GM21390 (cell line): ENCODE measurements at regions not wholly inside any gene's neighbourhood (a gene's known extent, or its start where the extent isn't known, plus 50 kb on each side); places are given as distances from the start of the nearest gene placed in this dataset.

Experiments used
- ATAC-seq: cut with Tn5 transposase; IDR thresholded peaks from one replicate; pipeline ENCODE4 v1.9.1; 2021; ENCODE audit not compliant: unreplicated experiment

GRCh38 chr2:234438305-234438977 lies 58.4 kb downstream of the ARL4C start:
- ATAC-seq, result no peak

DNA sequence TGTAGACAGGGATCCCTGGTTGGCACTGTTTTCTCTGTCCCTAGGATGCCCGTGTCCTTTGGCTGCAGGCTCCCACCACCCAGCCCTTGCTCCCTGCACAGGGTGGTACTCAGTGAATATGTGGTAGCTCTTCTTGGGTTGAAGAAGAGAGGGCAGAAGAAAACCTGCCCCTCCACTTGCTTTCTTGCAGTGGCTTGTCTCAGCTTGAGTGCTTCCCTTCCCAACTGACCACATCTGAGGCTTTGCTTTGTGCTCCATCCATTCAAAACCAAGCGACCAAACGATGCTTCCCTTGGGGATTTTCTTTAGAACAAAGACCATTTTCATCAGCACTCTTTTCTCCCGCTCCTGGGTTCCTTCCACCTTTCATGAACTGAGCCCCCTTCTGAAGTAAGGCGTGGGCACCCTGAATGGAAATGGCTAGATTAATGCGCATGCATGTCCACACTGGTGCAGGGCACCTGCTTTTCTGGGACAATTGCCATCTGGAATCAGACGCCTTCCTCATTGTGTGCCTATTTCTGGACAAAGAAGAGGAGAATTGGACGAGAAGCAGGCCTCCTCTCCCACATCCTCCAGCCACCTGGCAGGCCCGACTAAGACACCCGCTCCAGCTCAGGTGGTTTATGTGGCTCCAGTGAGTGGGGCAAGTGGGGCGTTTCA lies 59.1 kb downstream of the ARL4C start:
- no peak for ATAC-seq

DNA sequence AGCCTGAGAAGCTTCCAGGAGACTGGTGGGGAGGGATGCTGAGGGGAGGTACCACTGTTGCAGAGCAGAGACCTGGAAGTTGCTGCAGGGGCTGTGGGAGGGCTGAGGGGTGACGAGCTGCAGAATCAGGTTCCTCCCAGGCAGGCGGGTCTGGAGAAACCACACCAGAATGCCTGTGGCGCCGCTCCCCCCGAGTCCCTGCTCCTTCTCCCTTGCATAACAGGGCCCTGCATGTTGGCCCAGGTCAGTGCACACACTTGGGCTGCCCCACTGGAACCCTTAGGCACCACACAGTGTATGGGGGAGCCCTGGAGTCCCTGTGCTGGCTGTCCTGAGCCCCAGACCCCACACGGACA lies 60.4 kb downstream of the ARL4C start:
- ATAC-seq, result no peak

GRCh38 chr2:234435836-234436481 lies 60.9 kb downstream of the ARL4C start:
- no peak for ATAC-seq

DNA sequence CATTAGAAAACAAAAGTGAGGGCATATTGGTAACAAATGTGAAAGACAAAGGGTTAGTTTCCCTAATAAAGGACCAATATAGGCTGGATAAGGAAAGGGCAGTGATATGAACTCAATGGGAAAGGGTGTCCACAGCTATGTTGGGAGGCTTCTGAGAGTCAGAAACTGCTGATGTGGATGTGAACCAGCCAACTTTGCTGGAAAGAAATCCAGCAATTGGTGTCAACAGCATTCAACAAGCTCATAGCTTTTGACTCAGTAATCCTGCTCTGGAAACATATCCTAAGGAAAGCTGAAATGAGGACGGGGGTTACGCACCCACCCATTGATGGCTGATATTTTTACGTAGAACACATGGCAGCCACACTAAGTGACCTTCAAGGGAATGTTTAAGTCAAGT lies 63.7 kb downstream of the ARL4C start:
- no peak for ATAC-seq

DNA sequence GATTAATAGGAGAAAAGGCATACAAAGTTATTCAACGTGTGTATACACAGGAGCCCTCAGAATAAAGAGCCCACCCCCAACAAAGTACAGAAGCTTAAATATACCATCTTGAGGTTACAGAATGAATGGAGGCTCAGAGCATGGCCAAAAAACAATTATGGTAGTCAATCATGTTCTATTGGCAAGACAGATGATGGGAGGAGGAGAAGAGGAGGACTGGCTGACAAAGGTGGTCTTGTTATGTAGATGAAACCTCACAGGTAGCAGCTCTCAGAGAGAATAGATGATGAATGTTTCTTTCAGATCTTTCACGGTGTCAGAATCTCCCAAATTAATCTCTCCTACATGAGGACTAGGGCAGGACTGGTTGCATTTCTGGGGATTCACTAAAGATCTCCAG lies 66.0 kb downstream of the ARL4C start:
- ATAC-seq, result no peak

- ATAC-seq, result no peak
Observed at GRCh38 chr2:234429265-234429664, 67.6 kb downstream of the ARL4C start.

GRCh38 chr2:234427081-234428061 lies 69.5 kb downstream of the ARL4C start:
- ATAC-seq, result peak; percentile 15

GRCh38 chr2:234426616-234427015 lies 70.3 kb downstream of the ARL4C start:
- peak; percentile 27 for ATAC-seq

GRCh38 chr2:234425639-234426603 lies 71.0 kb downstream of the ARL4C start:
- ATAC-seq, result peak; percentile 79

GRCh38 chr2:234423884-234424283 lies 73.0 kb downstream of the ARL4C start:
- ATAC-seq, result no peak

DNA sequence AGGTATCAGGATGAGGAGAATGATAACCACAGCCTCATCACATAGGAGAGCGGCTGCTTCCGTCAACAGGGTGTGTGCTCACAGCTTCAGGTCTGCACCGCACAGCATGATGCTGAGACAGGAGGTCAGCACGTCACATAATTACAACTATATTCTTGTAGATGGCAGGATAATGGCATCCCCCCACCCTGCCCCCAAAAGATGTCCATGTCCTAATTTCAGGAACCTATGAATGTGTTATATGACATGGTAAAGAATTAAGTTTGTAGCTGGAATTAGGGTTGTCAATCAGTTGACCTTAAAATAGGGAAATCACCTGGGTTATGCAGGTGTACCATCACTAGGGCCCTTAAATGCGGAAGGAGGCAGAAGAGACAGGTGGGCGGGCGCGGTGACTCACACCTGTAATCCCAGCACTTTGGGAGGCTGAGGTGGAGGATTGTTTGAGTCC lies 73.9 kb downstream of the ARL4C start:
- no peak for ATAC-seq

DNA sequence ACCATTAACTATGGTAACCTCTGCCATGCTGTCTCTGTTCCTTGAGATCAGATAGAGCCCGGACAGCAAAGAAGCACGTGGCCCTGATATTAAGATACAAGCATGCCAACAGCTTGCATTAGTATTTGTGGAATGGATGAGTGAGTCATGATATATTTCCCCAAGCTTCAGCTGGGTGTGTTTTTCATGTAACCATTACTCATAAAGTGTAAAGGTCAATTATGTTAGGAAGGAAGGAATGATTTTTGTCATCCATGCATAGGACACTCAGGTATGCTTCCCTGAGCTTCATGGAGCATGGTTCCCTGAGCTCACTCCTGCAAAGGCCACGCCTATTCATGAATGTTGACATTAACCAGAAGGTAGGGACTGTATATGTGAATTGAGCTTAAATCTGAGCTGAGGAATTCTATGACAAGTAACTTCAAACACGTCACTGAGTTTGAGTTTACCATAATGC lies 74.6 kb downstream of the ARL4C start:
- ATAC-seq, result no peak

GRCh38 chr2:234420408-234420807 lies 76.5 kb downstream of the ARL4C start:
- no peak for ATAC-seq

- ATAC-seq, result no peak
Observed at GRCh38 chr2:234419726-234420125, 77.2 kb downstream of the ARL4C start.

DNA sequence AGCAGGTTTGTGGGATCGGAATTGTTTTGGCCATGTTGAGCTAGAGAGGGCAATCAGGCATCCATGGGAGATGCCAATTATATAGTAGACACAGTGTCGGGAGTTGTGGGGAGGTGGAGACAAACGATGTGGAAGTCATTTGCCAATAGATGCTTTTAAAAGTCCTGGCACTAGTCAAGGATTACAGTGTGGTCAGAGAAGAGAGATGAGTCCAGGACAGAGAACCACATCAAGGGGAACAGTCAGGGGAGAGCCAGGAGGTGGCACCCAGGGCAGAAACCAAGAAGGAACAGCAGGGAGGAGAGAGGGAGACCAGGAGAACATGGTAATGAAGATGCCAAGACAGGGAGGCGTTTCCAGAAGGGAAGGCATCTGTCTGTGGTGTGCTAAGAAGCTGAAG lies 81.2 kb downstream of the ARL4C start:
- no peak for ATAC-seq

- ATAC-seq, result no peak
Observed at GRCh38 chr2:234414596-234414995, 82.3 kb downstream of the ARL4C start.

DNA sequence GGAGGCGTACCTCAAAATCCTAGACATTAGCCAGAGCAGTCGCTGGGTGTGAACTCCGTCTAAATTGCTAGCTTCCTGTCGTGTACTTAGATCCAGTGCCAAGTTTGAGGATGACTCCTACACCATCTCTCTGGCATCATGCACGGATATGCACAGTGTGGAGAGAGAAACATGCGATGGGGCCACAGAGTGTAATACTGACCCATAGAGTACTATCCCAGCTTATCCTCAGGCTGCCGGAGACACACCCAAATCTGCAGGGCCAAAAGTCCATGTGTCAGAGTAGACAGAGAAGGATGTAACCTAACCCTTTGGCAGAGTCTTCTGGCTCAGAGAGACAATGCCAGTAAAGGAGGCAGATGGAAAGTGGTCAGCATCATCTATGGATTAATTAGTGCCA lies 84.2 kb downstream of the ARL4C start:
- ATAC-seq, result no peak

- ATAC-seq, result peak; percentile 97
Observed at GRCh38 chr2:234411793-234412192, 85.1 kb downstream of the ARL4C start.

GRCh38 chr2:234410526-234410925 lies 86.4 kb downstream of the ARL4C start:
- ATAC-seq, result no peak
